Left lung (tissue), 4 donors: ENCODE measurements at regions not wholly inside any gene's neighbourhood (a gene's known extent, or its start where the extent isn't known, plus 50 kb on each side); places are given as distances from the start of the nearest gene placed in this dataset.
A peak's percentile ranks its signal among the peaks of the same experiment; 100 is the strongest.
"Not testable (repeated sequence)": the region's sequence is repeated elsewhere in the genome, so short reads cannot be mapped to it uniquely, and the experiment has no call there.

Source experiments
- ATAC-seq: fragments of 200-7000 bp; cut with Tn5 transposase; one replicate; pipeline ENCODE4 v1.9.1; 2020; ENCODE audit warnings: moderate library complexity
- DNase-seq, 4 donors: peaks; one replicate each; pipeline ENCODE4 v3.0.0-alpha.2; 2013 to 2020
- H3K27ac ChIP-seq, 2 donors: fragments of 200-600 bp; sonication (generic) in 1 of 2; one replicate each; pipeline versions ENCODE4 v1.5.0 to v1.8.0; 2020 to 2021
- H3K27me3 ChIP-seq, 2 donors: fragments of 200-600 bp; sonication (generic) in 1 of 2; one replicate each; pipeline versions ENCODE4 v1.5.0 to v1.8.0; 2020 to 2021
- H3K36me3 ChIP-seq, 2 donors: fragments of 200-600 bp; sonication (generic) in 1 of 2; one replicate each; pipeline versions ENCODE4 v1.5.0 to v1.8.0; 2020 to 2021
- H3K4me1 ChIP-seq, 2 donors: fragments of 200-600 bp; one replicate each; pipeline ENCODE4 v1.8.0; 2021
- H3K4me3 ChIP-seq, 2 donors: fragments of 200-600 bp; sonication (generic) in 1 of 2; one replicate each; pipeline versions ENCODE4 v1.5.0 to v1.8.0; 2020 to 2021; ENCODE audit warnings: mild to moderate bottlenecking in 1 of 2
- H3K9me3 ChIP-seq, 2 donors: fragments of 200-600 bp; sonication (generic) in 1 of 2; one replicate each; pipeline versions ENCODE4 v1.5.0 to v1.8.0; 2020 to 2021
- intact Hi-C, 2 donors: fragments of 100-400 bp; cut with DNase I; formaldehyde crosslinking; loops; one replicate each; pipeline versions ENCODE4 v1.11.2 to v1.14.2; 2022
- TF ChIP-seq, protein P1 (sequence below), 2 donors: fragments of 200-600 bp; sonication (generic) in 1 of 2; IDR thresholded peaks; one replicate each; pipeline versions ENCODE4 v1.5.0 to v1.8.0; 2021; ENCODE audit warnings: antibody characterized with exemption in 2 of 2
- donor health status: DM: no; HTN: yes; CAD: no.
- donor health status: DM: no; HTN: no; CAD: no.

DNA sequence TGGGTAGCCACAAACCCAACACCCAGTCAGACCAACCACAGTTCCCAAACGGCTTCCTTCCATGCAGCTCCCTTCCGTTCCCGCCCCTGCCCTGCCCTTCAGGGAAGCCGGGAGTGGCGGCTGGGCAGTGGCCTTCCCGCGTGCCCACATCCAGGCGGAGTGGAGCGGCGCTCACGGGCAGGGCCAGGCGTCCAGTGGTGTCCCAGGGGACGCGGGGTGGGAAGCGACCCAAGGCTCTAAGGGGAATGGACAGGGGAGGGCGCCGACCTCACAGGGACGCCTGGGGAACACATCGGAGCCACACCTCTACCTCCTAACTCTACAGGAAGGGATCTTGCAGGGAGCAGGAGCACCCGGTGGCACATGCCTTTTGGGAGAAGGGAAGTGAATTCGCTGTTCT, 225.9 kb upstream of the MGAT5 start:
- Histone ChIP-seq H3K36me3 (no peaks in the 10 kb centered on the region), H3K27me3 (peaks cover 0 to 42% of the 10 kb centered on the region in 2 donors), H3K9me3 (no peaks in the 10 kb centered on the region), H3K27ac (no peak overlapping the region), H3K4me3 (peak overlapping the region; percentile 0 to 1), H3K4me1 (no peaks in the 10 kb centered on the region)
- intact Hi-C loops: no loop called here
- TF ChIP-seq, protein P1, sequence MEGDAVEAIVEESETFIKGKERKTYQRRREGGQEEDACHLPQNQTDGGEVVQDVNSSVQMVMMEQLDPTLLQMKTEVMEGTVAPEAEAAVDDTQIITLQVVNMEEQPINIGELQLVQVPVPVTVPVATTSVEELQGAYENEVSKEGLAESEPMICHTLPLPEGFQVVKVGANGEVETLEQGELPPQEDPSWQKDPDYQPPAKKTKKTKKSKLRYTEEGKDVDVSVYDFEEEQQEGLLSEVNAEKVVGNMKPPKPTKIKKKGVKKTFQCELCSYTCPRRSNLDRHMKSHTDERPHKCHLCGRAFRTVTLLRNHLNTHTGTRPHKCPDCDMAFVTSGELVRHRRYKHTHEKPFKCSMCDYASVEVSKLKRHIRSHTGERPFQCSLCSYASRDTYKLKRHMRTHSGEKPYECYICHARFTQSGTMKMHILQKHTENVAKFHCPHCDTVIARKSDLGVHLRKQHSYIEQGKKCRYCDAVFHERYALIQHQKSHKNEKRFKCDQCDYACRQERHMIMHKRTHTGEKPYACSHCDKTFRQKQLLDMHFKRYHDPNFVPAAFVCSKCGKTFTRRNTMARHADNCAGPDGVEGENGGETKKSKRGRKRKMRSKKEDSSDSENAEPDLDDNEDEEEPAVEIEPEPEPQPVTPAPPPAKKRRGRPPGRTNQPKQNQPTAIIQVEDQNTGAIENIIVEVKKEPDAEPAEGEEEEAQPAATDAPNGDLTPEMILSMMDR (IDR thresholded peaks at IDR 0.05): no peak
- DNase-seq (peak in 1 of 4 donors; percentile 82), ATAC-seq (peak; percentile 60)

DNA sequence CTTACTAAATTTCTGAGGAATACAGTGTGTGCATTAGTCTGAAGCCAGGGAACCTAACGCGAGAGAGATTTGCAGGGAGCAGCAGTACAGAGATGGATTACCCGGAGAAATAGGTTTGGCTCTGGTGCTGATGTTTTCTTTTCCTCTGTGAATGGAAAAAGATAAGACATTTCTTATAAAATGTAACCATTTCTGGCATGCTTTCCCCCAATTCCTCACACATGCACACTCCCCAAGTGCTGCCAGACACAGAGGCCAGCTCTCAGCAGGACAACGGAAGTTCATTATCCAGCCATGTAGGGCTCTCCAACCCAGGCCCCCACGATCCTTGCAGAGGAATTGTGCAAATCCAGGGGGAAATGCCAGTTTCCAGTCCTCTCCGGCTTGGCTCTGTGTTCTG, 224.5 kb upstream of the MGAT5 start:
- no peaks in the 10 kb centered on the region for H3K36me3 ChIP-seq
- H3K27me3 ChIP-seq: peaks cover 0 to 42% of the 10 kb centered on the region in 2 donors
- H3K4me1 ChIP-seq: no peaks in the 10 kb centered on the region
- H3K4me3 ChIP-seq: no peak overlapping the region
- no peak for DNase-seq
- intact Hi-C loops: no loop called here
- H3K27ac ChIP-seq: no peak overlapping the region
- no peak for ATAC-seq
- TF ChIP-seq, protein P1 (IDR thresholded peaks at IDR 0.05): no peak
- no peaks in the 10 kb centered on the region for H3K9me3 ChIP-seq

DNA sequence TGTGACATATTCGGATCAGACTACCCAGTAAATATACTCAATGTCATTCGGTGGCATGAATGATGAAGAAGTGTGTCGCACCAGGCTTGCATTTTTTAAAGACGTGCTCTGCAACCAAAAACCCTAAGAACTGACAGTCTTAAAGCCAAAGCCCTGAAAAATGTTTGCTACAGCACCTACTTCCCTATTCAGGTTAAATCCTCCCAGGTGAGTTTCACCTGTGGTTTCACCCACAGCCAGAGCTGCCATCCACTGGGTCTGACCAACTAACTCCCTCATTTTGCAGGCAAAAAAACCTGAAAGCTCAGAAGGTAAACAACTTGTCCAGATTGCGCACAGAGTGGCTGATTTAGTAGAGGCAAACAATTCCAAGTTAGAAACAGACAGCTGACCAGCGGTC, 222.3 kb upstream of the MGAT5 start:
- DNase-seq: no peak
- H3K27ac ChIP-seq: no peak overlapping the region
- H3K9me3 ChIP-seq: no peaks in the 10 kb centered on the region
- ATAC-seq: no peak
- TF ChIP-seq, protein P1 (IDR thresholded peaks at IDR 0.05): no peak
- H3K36me3 ChIP-seq: no peaks in the 10 kb centered on the region
- H3K4me3 ChIP-seq: no peak overlapping the region
- intact Hi-C loops: no loop called here
- H3K27me3 ChIP-seq: peaks cover 0 to 40% of the 10 kb centered on the region in 2 donors
- no peaks in the 10 kb centered on the region for H3K4me1 ChIP-seq

DNA sequence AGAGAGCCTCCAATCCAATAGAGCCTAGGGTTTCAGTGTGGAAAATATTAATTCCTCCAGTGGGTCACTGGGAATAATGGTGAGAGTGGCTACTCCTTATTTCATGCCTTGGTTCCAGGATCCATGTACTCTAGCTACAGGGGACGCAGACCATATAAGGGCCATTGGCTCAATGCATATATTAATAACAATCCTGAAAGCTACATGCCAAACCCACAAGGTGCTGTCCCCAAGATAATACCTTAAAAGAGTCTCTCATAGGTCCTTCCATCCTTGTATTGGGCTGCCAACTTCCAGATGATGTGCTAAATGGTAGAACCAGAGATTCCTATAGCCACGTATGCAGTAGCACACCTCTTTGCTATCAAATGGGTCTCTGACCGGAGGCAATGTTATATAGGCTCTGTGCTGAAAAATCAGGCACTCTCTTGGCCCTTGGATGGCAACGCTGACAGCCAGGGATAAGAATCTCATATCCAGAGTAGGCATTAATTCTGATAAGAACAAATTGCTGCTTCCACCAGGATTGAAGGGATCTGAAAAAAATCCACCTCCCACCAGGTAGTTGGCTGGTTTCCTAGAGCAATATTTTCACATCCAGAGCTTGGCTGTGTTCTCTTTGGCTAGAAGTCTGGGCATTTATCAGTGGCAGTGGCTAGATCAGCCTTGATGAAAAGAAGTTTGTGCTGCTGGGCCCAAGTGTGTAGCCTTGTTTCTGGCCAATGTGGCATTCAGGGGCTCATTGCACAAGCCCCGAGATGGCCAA, 218.1 kb upstream of the MGAT5 start:
- no peaks in the 10 kb centered on the region for H3K27me3 ChIP-seq
- ATAC-seq (no peak), DNase-seq (no peak)
- H3K9me3 ChIP-seq: no peaks in the 10 kb centered on the region
- intact Hi-C loops: no loop called here
- TF ChIP-seq, protein P1 (IDR thresholded peaks at IDR 0.05): no peak
- no peak overlapping the region for H3K4me3 ChIP-seq
- H3K36me3 ChIP-seq: no peaks in the 10 kb centered on the region
- no peaks in the 10 kb centered on the region for H3K4me1 ChIP-seq
- H3K27ac ChIP-seq: no peak overlapping the region

DNA sequence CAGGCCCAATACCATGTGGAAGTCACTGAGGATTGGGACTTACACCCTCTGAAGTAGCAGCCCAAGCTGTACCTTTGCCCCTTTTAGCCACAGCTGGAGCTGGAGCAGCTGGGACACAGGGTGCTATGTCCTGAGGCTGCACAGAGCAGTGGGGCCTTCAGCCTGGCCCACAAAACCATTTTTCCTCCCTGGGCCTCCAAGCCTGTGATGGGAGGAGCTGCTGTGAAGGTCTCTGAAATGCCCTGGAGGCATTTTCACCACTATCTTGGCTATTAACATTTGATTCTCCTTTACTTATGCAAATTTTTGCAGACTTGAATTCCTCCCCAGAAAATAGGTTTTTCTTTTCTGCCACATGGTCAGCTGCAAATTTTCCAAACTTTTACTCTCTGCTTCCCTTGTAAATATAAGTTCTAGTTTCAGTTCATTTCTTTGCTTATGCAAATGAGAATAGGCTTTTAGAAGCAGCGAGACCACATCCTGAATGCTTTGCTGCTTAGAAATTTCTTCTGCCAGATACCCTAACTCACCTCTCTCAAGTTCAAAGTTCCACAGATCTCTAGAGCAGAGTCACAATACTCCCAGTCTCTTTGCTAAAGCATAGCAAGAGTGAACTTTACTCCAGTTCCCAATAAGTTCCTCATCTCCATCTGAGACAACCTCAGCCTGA, 213.8 kb upstream of the MGAT5 start:
- DNase-seq (no peak), ATAC-seq (no peak)
- no peaks in the 10 kb centered on the region for H3K27me3 ChIP-seq
- H3K36me3 ChIP-seq: no peaks in the 10 kb centered on the region
- no peaks in the 10 kb centered on the region for H3K9me3 ChIP-seq
- no peak overlapping the region for H3K27ac ChIP-seq
- intact Hi-C loops: no loop called here
- H3K4me3 ChIP-seq: no peak overlapping the region
- TF ChIP-seq, protein P1 (IDR thresholded peaks at IDR 0.05): no peak
- no peaks in the 10 kb centered on the region for H3K4me1 ChIP-seq

DNA sequence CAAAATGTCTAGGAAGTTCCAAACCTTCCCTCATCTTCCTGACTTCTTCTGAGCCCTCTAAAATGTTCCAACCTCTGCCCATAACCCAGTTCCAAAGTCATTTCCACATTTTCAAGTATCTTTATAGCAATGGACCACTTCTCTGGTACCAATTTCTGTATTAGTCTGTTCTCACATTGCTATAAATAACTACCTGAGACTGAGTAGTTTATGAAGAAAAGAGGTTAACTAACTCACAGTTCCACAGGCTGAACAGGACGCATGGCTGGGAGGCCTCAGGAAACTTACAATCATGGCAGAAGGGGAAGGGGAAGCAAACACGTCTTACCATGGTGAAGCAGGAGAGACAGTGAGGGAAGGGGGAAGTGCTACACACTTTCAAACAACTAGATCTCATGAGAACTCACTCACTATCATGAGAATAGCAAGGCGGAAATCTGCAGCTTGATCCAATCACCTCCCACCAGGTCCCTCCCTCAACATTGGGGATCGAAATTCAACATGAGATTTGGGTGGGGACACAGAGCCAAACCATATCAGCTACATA, 213.2 kb upstream of the MGAT5 start:
- ATAC-seq, H3K27ac ChIP-seq, H3K9me3 ChIP-seq, DNase-seq, H3K4me3 ChIP-seq, H3K4me1 ChIP-seq, intact Hi-C loops, H3K36me3 ChIP-seq, H3K27me3 ChIP-seq: not testable (repeated sequence)
